GM13977 (cell line): ENCODE measurements at regions not wholly inside any gene's neighbourhood (a gene's known extent, or its start where the extent isn't known, plus 50 kb on each side); places are given as distances from the start of the nearest gene placed in this dataset.

Experiments
- DNase-seq: peaks from one replicate; pipeline ENCODE4 v3.0.0; 2012; ENCODE audit warnings: low spot score
- in situ Hi-C: fragments of 300-500 bp; cut with MboI; formaldehyde crosslinking; loops from one replicate; pipeline ENCODE4 v1.12.0; 2022; ENCODE audit warnings: low sequenced_read_pairs, low pct_unique_long_range_greater_than_20kb, mixed read lengths, inconsistent platforms; ENCODE audit not compliant: unreplicated experiment
- TF ChIP-seq, protein P1 (sequence below): IDR thresholded peaks from 2 replicates; pipeline ENCODE4 v1.5.1; 2012; ENCODE audit warnings: mild to moderate bottlenecking, control low read depth; ENCODE audit not compliant: insufficient read depth; ENCODE audit errors: extremely low read depth, missing control alignments

DNA sequence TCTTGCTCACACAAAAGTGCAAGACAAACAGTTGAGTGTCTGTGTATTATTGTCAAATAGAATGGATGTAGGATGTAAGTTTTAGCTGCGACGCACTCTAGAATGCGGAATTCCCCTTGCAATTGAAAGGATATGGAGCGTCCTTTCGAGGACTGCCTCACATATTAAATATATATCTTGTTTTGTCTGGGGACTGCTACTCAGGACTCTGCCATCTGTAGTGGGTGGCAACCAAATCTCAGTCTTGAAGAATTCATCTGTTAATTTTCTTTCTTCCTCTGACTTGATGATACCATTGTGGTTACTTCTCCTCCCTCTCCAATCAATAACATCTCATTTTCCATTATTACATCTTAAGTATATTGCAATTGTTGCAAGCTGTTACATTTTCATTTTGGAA is 121.6 kb downstream of the SOX4 start:
- TF ChIP-seq, protein P1, sequence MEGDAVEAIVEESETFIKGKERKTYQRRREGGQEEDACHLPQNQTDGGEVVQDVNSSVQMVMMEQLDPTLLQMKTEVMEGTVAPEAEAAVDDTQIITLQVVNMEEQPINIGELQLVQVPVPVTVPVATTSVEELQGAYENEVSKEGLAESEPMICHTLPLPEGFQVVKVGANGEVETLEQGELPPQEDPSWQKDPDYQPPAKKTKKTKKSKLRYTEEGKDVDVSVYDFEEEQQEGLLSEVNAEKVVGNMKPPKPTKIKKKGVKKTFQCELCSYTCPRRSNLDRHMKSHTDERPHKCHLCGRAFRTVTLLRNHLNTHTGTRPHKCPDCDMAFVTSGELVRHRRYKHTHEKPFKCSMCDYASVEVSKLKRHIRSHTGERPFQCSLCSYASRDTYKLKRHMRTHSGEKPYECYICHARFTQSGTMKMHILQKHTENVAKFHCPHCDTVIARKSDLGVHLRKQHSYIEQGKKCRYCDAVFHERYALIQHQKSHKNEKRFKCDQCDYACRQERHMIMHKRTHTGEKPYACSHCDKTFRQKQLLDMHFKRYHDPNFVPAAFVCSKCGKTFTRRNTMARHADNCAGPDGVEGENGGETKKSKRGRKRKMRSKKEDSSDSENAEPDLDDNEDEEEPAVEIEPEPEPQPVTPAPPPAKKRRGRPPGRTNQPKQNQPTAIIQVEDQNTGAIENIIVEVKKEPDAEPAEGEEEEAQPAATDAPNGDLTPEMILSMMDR, result no peak
- in situ Hi-C loops, result no loop called here
- DNase-seq, result no peak

DNA sequence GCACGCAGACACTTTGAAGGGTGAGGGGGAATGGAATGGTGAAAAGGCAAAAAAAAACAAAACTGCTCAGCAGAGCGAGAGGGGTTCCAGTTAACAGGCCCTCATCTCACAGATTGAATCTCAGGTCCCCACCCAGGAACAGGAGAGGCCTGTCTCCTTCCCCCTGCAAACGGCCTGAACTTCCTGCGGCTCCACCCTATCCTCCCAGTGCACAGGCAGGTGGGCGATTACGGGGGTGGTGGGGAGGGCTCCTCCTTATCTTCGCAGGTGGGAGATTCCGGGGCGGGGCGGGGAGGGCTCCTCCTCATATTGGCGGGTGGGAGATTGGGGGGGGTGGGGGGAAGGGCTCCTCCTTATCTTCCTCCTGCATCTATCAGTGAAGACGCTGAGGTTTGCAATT is 129.0 kb downstream of the SOX4 start:
- no peak for DNase-seq
- TF ChIP-seq, protein P1, result no peak
- in situ Hi-C loops, result no loop called here

DNA sequence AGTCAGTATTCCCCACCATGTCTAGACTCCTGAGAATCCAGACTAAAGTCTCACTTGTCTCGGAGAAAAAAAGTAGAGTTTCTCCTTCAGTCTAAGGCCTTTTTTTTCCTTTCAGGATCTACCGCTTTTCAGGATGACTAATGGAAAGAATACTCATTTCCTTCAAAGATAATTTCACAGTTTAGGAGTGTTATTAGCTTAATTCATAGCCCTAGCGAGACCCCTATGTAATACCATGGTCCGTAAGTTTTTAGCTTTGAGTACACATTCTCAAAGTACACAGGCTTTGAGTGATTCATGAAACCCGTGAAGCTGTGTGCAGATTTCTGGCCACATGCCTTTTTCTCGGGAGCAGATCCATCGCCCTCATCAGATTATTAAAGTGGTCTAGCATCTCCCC is 133.1 kb downstream of the SOX4 start:
- no peak for DNase-seq
- in situ Hi-C loops, result no loop called here
- TF ChIP-seq, protein P1, result no peak

DNA sequence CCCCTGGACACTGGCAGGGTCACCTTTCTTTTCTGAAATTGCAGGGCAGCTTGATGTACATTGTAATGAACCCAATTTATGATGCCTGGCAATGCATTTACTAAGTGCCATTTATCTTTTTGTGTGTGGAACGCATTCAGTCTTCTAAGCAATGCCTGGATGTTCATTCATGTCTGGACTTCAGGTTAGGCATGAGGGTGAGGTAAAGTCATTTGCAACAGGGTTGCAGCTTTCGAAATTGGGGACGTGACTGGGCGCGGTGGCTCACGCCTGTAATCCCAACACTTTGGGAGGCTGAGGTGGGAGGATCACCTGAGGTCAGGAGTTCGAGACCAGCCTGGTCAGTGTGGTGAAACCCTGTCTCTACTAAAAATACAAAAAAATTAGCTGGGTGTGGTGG is 134.6 kb downstream of the SOX4 start:
- TF ChIP-seq, protein P1, result no peak
- DNase-seq, result no peak
- in situ Hi-C loops, result no loop called here

DNA sequence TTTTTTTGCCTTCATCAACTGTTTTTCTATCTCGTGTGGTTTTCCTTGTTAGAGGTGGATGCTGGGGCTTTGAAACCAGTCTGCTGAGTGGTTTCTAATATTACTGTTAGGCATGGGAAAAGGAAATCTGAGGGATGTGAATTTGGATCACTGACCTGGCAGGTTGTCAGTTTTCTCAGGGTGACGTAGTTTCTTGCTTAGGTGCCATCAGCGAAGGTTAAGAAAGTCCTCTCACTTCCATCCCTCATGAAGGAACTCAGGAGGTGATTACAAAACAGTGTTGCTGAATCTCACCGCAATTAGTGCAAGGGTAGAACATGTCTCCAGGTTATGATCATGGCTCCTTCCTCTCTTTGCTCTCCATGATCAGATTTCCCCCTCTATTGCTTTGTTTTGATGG is 135.9 kb downstream of the SOX4 start:
- no peak for DNase-seq
- TF ChIP-seq, protein P1, result no peak
- in situ Hi-C loops, result no loop called here

DNA sequence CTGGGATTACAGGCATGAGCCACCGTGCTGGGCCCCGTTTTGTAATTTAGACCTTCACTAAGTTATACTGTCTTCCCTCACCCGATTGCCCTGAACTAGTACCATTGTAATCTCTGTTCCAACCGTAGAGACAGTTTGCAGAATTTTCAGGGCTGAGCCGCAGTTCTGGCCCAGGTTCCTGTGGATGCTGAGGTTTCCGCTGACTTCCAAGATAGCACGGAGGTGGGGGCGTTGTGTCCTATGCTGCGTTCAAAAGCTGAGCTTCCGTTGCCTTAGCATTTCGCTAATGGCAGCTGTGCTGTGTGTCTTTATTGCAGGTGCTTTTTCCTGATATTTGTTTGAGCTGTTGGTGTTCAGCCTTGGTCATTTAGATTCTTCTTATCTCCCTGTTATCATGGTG is 137.0 kb downstream of the SOX4 start:
- in situ Hi-C loops, result no loop called here
- TF ChIP-seq, protein P1, result no peak
- DNase-seq, result no peak
